ENCODE measurements at regions not wholly inside any gene's neighbourhood (a gene's known extent, or its start where the extent isn't known, plus 50 kb on each side); places are given as distances from the start of the nearest gene placed in this dataset.

GRCh38 chr2:383888-384287 lies 96.0 kb upstream of the ALKAL2 start:
- H3K36me3 Mint-ChIP-seq (ENCODE audit: insufficient read depth) = no peaks in the 10 kb centered on the region
- H3K9me3 Mint-ChIP-seq = peaks cover under 1 to 3% of the 10 kb centered on the region in 2 donors
- H3K27me3 Mint-ChIP-seq = peaks cover 11 to 28% of the 10 kb centered on the region in 2 donors
- ATAC-seq (replicated peaks) (no peak), DNase-seq (no peak)
- no peak overlapping the region for H3K4me3 Mint-ChIP-seq
- H3K27ac Mint-ChIP-seq = no peak overlapping the region
- H3K4me1 Mint-ChIP-seq (ENCODE audit: low read depth in 2 of 2) = no peaks in the 10 kb centered on the region

DNA sequence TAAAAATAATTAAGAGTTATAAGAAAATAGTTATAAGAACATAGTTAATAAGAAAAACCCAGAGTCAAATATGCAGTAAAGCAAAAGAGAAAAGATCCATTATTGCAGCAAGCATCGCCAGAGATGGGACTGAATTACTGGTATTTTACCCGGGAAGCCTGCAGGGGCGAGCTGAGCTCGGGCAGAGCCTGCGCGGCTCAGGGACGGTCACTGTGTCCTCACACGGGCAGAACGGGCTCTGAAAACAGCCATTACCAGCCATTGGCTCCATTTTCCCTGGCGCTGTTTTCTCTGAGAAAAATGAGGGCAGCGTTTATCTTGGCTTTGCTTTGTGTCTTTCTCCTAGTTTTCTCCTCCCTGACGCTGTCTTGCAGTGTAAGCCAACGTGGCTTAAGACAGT lies 95.3 kb upstream of the ALKAL2 start:
- H3K27ac Mint-ChIP-seq = no peak overlapping the region
- H3K4me1 Mint-ChIP-seq (ENCODE audit: low read depth in 2 of 2) = no peaks in the 10 kb centered on the region
- H3K9me3 Mint-ChIP-seq = no peaks in the 10 kb centered on the region
- no peak for DNase-seq
- ATAC-seq (replicated peaks) = no peak
- H3K27me3 Mint-ChIP-seq = peaks cover 17 to 36% of the 10 kb centered on the region in 2 donors
- no peak overlapping the region for H3K4me3 Mint-ChIP-seq
- no peaks in the 10 kb centered on the region for H3K36me3 Mint-ChIP-seq (ENCODE audit: insufficient read depth)

DNA sequence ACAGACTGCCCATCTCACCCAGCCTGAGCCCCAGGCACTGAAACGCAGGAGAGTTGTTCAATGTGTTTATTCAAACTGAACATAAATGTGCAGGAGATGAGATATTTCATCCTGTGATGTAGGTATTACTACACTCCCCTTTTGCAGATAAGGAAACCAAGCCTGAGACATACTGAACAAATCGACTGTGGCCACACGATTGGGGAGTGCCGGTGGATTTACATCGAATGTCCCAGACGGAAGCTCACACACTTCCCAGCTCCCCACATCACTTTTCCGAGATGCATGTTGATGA lies 94.8 kb upstream of the ALKAL2 start:
- ATAC-seq (replicated peaks) (no peak), DNase-seq (no peak)
- Mint-ChIP-seq H3K4me3 (no peak overlapping the region), H3K9me3 (peaks cover 3% of the 10 kb centered on the region in 2 donors), H3K27ac (no peak overlapping the region), H3K4me1 (ENCODE audit: low read depth in 2 of 2) (no peaks in the 10 kb centered on the region), H3K36me3 (ENCODE audit: insufficient read depth) (no peaks in the 10 kb centered on the region), H3K27me3 (peaks cover 22 to 41% of the 10 kb centered on the region in 2 donors)

DNA sequence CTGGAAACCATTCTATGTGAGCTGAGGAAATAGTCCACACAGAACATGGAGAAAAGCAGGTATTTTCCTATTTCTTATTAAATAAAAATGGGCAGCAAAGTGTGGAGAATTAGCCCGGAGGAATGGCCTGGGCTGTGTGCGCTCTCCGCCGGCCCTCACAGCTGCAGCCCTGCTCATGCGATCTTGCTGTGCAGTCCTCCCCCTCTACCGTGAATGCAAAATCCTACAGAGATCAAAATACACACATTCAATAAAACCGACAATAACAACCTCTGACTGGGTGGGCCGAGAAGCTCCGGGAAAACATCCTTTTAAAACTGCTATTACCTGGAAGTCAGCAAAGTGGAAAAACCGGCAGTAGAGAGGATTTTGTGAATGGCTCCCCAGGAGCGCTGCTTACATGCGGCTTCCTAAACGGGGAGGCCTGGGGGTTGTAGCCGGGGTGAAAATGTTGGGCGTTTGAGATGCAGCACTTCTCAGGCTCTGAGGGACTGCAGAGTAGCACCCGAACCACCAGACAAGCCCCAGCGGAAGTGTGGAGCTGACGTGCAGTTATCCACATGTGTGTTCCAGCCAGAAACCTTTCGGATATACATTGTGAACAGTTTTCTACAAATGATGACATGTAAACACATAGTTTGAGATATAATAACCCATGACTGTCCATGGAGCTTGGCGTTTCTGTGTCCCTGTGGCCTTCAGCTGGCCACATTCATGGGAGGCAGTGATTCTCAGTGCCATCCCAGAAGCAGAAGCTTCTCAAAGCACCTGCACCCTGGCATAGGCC lies 94.2 kb upstream of the ALKAL2 start:
- DNase-seq (no peak), ATAC-seq (replicated peaks) (no peak)
- H3K27me3 Mint-ChIP-seq = peaks cover 27 to 46% of the 10 kb centered on the region in 2 donors
- H3K4me1 Mint-ChIP-seq (ENCODE audit: low read depth in 2 of 2) = no peaks in the 10 kb centered on the region
- no peak overlapping the region for H3K27ac Mint-ChIP-seq
- H3K4me3 Mint-ChIP-seq = no peak overlapping the region
- H3K36me3 Mint-ChIP-seq (ENCODE audit: insufficient read depth) = no peaks in the 10 kb centered on the region
- H3K9me3 Mint-ChIP-seq = peaks cover 7 to 8% of the 10 kb centered on the region in 2 donors

DNA sequence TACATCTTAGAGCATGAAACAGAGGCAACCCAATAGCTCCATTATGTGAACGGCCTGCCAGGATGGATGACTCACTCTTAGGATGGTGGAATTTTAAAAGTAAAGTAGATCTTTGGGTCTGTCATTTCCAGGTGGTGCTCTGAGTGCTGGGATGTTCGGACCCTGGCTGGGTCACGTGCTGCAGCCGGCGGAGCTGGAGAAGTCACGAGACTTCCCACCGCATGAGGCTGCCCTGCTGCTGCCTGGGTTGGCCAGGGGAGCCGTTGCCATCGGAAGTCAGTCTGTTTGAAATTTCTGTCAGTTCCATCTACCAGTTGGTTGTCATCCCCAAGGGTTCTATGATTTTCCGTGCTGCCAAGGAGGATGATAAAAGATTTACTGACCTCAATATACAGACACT lies 93.3 kb upstream of the ALKAL2 start:
- Mint-ChIP-seq H3K4me3 (no peak overlapping the region), H3K9me3 (peaks cover 7 to 9% of the 10 kb centered on the region in 2 donors), H3K36me3 (ENCODE audit: insufficient read depth) (no peaks in the 10 kb centered on the region), H3K27me3 (peaks cover 30 to 49% of the 10 kb centered on the region in 2 donors), H3K4me1 (ENCODE audit: low read depth in 2 of 2) (no peaks in the 10 kb centered on the region), H3K27ac (no peak overlapping the region)
- ATAC-seq (replicated peaks) (no peak), DNase-seq (no peak)

DNA sequence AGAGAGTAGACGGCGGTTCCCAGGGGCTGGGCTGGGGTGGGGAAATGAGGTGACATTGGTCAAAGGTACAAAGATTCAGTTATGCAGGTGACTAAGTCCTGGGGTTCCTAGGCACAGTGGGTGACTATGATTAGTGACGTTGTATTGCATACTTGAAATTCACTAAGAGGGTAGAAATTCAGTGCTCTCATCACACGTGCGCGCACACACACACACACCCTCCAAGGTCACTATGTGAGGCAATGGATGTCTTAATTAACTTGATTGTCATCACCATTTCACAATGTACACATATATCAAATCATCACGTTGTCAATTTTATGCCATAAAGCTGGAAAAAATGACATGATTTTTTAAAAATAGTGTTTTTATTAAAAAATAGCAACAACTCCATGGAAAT lies 92.9 kb upstream of the ALKAL2 start:
- Mint-ChIP-seq H3K27me3 (peaks cover 30 to 49% of the 10 kb centered on the region in 2 donors), H3K4me3 (no peak overlapping the region), H3K36me3 (ENCODE audit: insufficient read depth) (no peaks in the 10 kb centered on the region), H3K27ac (no peak overlapping the region), H3K4me1 (ENCODE audit: low read depth in 2 of 2) (no peaks in the 10 kb centered on the region), H3K9me3 (peaks cover 7 to 9% of the 10 kb centered on the region in 2 donors)
- ATAC-seq (replicated peaks) (no peak), DNase-seq (no peak)

- peaks cover 30 to 54% of the 10 kb centered on the region in 2 donors for H3K27me3 Mint-ChIP-seq
- no peaks in the 10 kb centered on the region for H3K36me3 Mint-ChIP-seq (ENCODE audit: insufficient read depth)
- H3K9me3 Mint-ChIP-seq = peaks cover 7 to 9% of the 10 kb centered on the region in 2 donors
- H3K27ac Mint-ChIP-seq = no peak overlapping the region
- H3K4me3 Mint-ChIP-seq = no peak overlapping the region
- ATAC-seq (replicated peaks) = no peak
- H3K4me1 Mint-ChIP-seq (ENCODE audit: low read depth in 2 of 2) = no peaks in the 10 kb centered on the region
- DNase-seq = no peak
Observed at GRCh38 chr2:380221-380620, 92.3 kb upstream of the ALKAL2 start.

GRCh38 chr2:379778-380177 lies 91.9 kb upstream of the ALKAL2 start:
- H3K9me3 Mint-ChIP-seq = peaks cover 7 to 9% of the 10 kb centered on the region in 2 donors
- ATAC-seq (replicated peaks) = no peak
- peaks cover 32 to 59% of the 10 kb centered on the region in 2 donors for H3K27me3 Mint-ChIP-seq
- DNase-seq = no peak
- H3K4me3 Mint-ChIP-seq = no peak overlapping the region
- no peak overlapping the region for H3K27ac Mint-ChIP-seq
- no peaks in the 10 kb centered on the region for H3K36me3 Mint-ChIP-seq (ENCODE audit: insufficient read depth)
- no peaks in the 10 kb centered on the region for H3K4me1 Mint-ChIP-seq (ENCODE audit: low read depth in 2 of 2)

DNA sequence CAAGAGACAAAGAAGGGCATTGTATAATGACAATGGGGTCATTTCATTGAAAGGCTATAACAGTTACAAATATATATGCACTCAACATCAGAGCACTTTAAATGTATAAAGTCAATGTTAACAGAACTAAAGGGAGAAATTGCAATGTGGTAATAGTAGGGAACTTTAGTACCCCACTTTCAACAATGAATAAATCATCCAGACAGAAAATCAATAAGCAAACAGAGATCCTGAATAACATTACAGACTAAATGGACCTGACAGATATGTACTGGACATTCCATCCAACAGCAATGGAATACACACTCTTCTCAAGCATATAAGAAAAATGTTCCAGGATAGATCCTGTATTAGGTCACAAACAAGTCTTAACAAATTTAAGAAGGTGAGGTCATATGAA lies 90.5 kb upstream of the ALKAL2 start:
- ATAC-seq (replicated peaks) (no peak), DNase-seq (no peak)
- Mint-ChIP-seq H3K27me3 (peaks cover 44 to 73% of the 10 kb centered on the region in 2 donors), H3K4me3 (no peak overlapping the region), H3K4me1 (ENCODE audit: low read depth in 2 of 2) (no peaks in the 10 kb centered on the region), H3K36me3 (ENCODE audit: insufficient read depth) (no peaks in the 10 kb centered on the region), H3K27ac (no peak overlapping the region), H3K9me3 (peaks cover 7 to 9% of the 10 kb centered on the region in 2 donors)

DNA sequence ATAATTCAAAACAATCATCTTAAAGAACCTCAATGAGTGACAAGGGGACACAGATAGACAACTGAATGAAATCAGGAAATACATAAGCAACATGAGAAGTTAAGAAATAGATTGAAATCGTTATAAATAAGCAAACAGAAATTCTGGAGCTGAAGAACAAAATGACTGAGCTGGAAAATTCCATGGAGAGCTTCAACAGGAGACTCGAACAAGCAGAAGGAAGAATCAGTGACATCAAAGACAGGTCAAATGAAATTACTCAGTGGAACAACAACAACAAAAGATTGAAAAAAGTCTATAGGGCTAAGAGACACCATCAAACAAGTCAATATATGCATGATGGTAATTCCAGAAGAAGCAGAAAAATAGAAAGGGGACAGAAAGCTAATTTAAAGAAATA lies 89.5 kb upstream of the ALKAL2 start:
- no peak for DNase-seq
- Mint-ChIP-seq H3K4me1 (ENCODE audit: low read depth in 2 of 2) (no peaks in the 10 kb centered on the region), H3K36me3 (ENCODE audit: insufficient read depth) (no peaks in the 10 kb centered on the region), H3K4me3 (no peak overlapping the region), H3K27ac (no peak overlapping the region), H3K27me3 (peaks cover 53 to 82% of the 10 kb centered on the region in 2 donors), H3K9me3 (peaks cover 7 to 9% of the 10 kb centered on the region in 2 donors)
- ATAC-seq (replicated peaks) = no peak

GRCh38 chr2:375956-376307 lies 88.0 kb upstream of the ALKAL2 start:
- Mint-ChIP-seq H3K4me3 (no peak overlapping the region), H3K4me1 (ENCODE audit: low read depth in 2 of 2) (no peaks in the 10 kb centered on the region), H3K27me3 (peaks cover 67 to 85% of the 10 kb centered on the region in 2 donors), H3K36me3 (ENCODE audit: insufficient read depth) (no peaks in the 10 kb centered on the region), H3K27ac (no peak overlapping the region), H3K9me3 (peaks cover 7 to 9% of the 10 kb centered on the region in 2 donors)
- no peak for DNase-seq
- no peak for ATAC-seq (replicated peaks)

DNA sequence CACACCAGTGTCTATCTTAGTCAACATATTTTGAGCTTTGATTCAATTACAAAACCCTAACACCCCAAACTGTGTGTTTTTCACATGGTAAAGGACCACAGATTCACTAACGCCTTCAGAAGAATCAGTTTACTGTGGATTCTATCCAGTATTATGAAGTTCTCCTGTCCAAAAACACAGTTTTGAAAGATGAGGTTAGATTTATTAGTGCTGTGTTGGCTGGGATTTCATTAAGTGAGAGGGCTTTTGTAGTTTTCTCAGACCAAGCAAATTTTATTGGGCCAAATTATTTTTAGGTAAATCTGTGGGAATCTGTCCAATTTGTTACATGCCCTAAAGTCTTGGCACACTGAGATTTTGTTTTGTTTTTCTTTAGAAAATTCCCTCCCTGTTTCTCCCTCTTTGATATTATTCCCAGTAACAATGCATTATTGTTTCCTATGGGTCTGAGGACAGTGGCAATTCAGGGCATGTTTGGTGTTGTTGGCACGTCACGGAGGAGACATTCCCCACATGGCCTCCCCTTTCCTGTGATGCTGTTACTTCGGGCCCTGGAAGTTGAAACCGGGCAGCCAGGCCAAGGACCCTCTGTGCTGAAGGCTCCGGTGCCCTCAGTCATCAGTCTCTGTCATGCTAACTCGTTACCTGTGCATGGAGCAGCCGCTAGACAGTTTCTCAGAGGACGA lies 87.5 kb upstream of the ALKAL2 start:
- DNase-seq (no peak), ATAC-seq (replicated peaks) (no peak)
- Mint-ChIP-seq H3K4me1 (ENCODE audit: low read depth in 2 of 2) (no peaks in the 10 kb centered on the region), H3K4me3 (no peak overlapping the region), H3K9me3 (peaks cover 7 to 9% of the 10 kb centered on the region in 2 donors), H3K36me3 (ENCODE audit: insufficient read depth) (no peaks in the 10 kb centered on the region), H3K27me3 (peaks cover 69 to 84% of the 10 kb centered on the region in 2 donors), H3K27ac (no peak overlapping the region)

GRCh38 chr2:368386-368785 lies 80.5 kb upstream of the ALKAL2 start:
- H3K4me3 Mint-ChIP-seq = peak overlapping the region in 1 of 2 donors; percentile 46
- H3K4me1 Mint-ChIP-seq (ENCODE audit: low read depth in 2 of 2) = peaks cover 6 to 8% of the 10 kb centered on the region in 2 donors
- DNase-seq = no peak
- H3K9me3 Mint-ChIP-seq = peaks cover 0 to 8% of the 10 kb centered on the region in 2 donors
- H3K27me3 Mint-ChIP-seq = peaks cover 25 to 44% of the 10 kb centered on the region in 2 donors
- peak overlapping the region in 1 of 2 donors; percentile 49 for H3K27ac Mint-ChIP-seq
- H3K36me3 Mint-ChIP-seq (ENCODE audit: insufficient read depth) = no peaks in the 10 kb centered on the region
- ATAC-seq (replicated peaks) = no peak

DNA sequence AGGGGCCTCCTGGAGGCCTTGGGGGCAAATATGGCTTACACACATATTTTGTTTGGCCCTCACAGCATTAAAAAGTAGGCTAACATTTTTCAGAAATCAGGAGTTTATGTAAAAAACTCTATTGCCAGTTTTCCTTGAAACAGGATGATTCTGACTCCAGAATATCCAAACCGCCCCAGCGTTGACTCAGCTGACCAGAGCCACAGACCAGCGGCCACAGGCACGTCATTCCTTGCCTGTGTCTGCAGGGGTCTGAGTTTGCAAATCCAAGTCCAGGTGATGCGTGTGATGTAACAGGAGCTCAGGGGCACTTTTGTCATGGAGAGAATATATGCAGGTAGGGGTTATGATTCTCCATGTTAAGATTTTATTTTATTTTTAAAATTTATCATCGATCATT lies 79.4 kb upstream of the ALKAL2 start:
- Mint-ChIP-seq H3K9me3 (peaks cover 0 to 8% of the 10 kb centered on the region in 2 donors), H3K27me3 (peaks cover 14 to 35% of the 10 kb centered on the region in 2 donors), H3K36me3 (ENCODE audit: insufficient read depth) (no peaks in the 10 kb centered on the region), H3K4me3 (no peak overlapping the region), H3K4me1 (ENCODE audit: low read depth in 2 of 2) (peaks cover 6 to 8% of the 10 kb centered on the region in 2 donors), H3K27ac (no peak overlapping the region)
- no peak for ATAC-seq (replicated peaks)
- no peak for DNase-seq

All from effector memory CD8-positive, alpha-beta T cell (primary cell).